ENCODE measurements at regions not wholly inside any gene's neighbourhood (a gene's known extent, or its start where the extent isn't known, plus 50 kb on each side); places are given as distances from the start of the nearest gene placed in this dataset.

GRCh38 chr20:11375966-11376365 lies 541.7 kb upstream of the BTBD3 start (continued):
- no peak for TF ChIP-seq EGR1 (IDR thresholded peaks at IDR 0.05; ENCODE audit: borderline replicate concordance, low read depth, low read length)
- no peak for TF ChIP-seq SIRT6 (IDR thresholded peaks at IDR 0.05; ENCODE audit: low read length)
- no peak for TF ChIP-seq SP4 (IDR thresholded peaks at IDR 0.05; ENCODE audit: low read length)

All from H1 (cell line).